ENCODE measurements at regions not wholly inside any gene's neighbourhood (a gene's known extent, or its start where the extent isn't known, plus 50 kb on each side); places are given as distances from the start of the nearest gene placed in this dataset.
"Not testable (repeated sequence)": the region's sequence is repeated elsewhere in the genome, so short reads cannot be mapped to it uniquely, and the experiment has no call there.

- H3K27ac ChIP-seq, result no peak overlapping the region
- in situ Hi-C loops (cut with MboI), result no loop called here
- H3K4me1 ChIP-seq (ENCODE audit: insufficient read depth), result no peaks in the 10 kb centered on the region
- no peaks in the 10 kb centered on the region for H3F3A ChIP-seq (ENCODE audit: insufficient read depth)
- H3K9me3 ChIP-seq (ENCODE audit: low read depth), result no peaks in the 10 kb centered on the region
- no peaks in the 10 kb centered on the region for H3K36me3 ChIP-seq (ENCODE audit: low read depth)
- H3K9me2 ChIP-seq (ENCODE audit: insufficient read depth), result no peaks in the 10 kb centered on the region
- no peak overlapping the region for H3K4me2 ChIP-seq (ENCODE audit: unreplicated experiment)
- no peak overlapping the region for H2AFZ ChIP-seq
- no peaks in the 10 kb centered on the region for H3K79me2 ChIP-seq (ENCODE audit: insufficient read depth)
- 28 to 30% methylated on average over 57 of the region's 57 CpGs for WGBS, 2 experiments (ENCODE audit: low coverage in 1 of 2, low lambda C conversion rate in 2 of 2, missing lambda C conversion rate in 2 of 2)
- H3K4me3 ChIP-seq, result no peak overlapping the region
- no peak for TF ChIP-seq EZH2phosphoT487 (IDR thresholded peaks at IDR 0.05; ENCODE audit: insufficient read depth, low read depth)
- no peak for TF ChIP-seq EZH2 (IDR thresholded peaks at IDR 0.05; ENCODE audit: insufficient read depth, poor library complexity, severe bottlenecking)
- no peaks in the 10 kb centered on the region for H4K20me1 ChIP-seq (ENCODE audit: insufficient read depth)
- no peak for DNase-seq
- no peaks in the 10 kb centered on the region for H3K27me3 ChIP-seq (replicated peaks; ENCODE audit: insufficient read depth)
- H3K9ac ChIP-seq, result no peak overlapping the region
These were observed 1847.3 kb upstream of the DEFB115 start for GRCh38 chr20:29409833-29410805.

- H3K4me1 ChIP-seq (ENCODE audit: insufficient read depth), result no peaks in the 10 kb centered on the region
- H3F3A ChIP-seq (ENCODE audit: insufficient read depth), result no peaks in the 10 kb centered on the region
- no peaks in the 10 kb centered on the region for H4K20me1 ChIP-seq (ENCODE audit: insufficient read depth)
- H2AFZ ChIP-seq, result no peak overlapping the region
- no peaks in the 10 kb centered on the region for H3K9me2 ChIP-seq (ENCODE audit: insufficient read depth)
- 37 to 39% methylated on average over 44 of the region's 44 CpGs for WGBS, 2 experiments (ENCODE audit: low coverage in 1 of 2, low lambda C conversion rate in 2 of 2, missing lambda C conversion rate in 2 of 2)
- H3K27me3 ChIP-seq (replicated peaks; ENCODE audit: insufficient read depth), result no peaks in the 10 kb centered on the region
- H3K4me2 ChIP-seq (ENCODE audit: unreplicated experiment), result no peak overlapping the region
- no peaks in the 10 kb centered on the region for H3K36me3 ChIP-seq (ENCODE audit: low read depth)
- H3K4me3 ChIP-seq, result no peak overlapping the region
- H3K9me3 ChIP-seq (ENCODE audit: low read depth), result no peaks in the 10 kb centered on the region
- DNase-seq, result no peak
- H3K27ac ChIP-seq, result no peak overlapping the region
- no peak for TF ChIP-seq EZH2phosphoT487 (IDR thresholded peaks at IDR 0.05; ENCODE audit: insufficient read depth, low read depth)
- no peak for TF ChIP-seq EZH2 (IDR thresholded peaks at IDR 0.05; ENCODE audit: insufficient read depth, poor library complexity, severe bottlenecking)
- no peaks in the 10 kb centered on the region for H3K79me2 ChIP-seq (ENCODE audit: insufficient read depth)
- in situ Hi-C loops (cut with MboI), result no loop called here
- no peak overlapping the region for H3K9ac ChIP-seq
These were observed 1846.5 kb upstream of the DEFB115 start for GRCh38 chr20:29410806-29411457.

DNA sequence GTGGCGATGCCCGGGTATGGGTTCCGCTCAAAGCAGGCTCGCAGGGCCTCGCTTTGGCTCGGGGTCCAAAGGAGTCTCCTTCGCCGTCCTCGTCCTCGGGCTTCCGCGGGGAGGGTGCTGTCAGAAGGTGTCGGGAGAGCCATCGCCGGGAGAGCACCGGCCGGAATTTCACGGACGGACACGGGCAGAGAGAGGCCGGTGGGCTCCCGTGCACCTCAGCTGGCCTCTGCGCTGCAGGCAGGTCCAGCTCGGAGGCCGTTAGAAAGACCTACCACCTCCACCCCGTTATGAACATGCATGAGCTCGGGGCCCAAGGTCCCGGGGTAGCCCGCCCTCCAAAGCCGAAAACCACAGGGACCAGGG lies 1846.0 kb upstream of the DEFB115 start:
- H3K36me3 ChIP-seq (ENCODE audit: low read depth); H3K9me2 ChIP-seq (ENCODE audit: insufficient read depth); in situ Hi-C loops (cut with MboI); H3K4me3 ChIP-seq; H3K9me3 ChIP-seq (ENCODE audit: low read depth); H3K4me2 ChIP-seq (ENCODE audit: unreplicated experiment); H3K4me1 ChIP-seq (ENCODE audit: insufficient read depth); H3K79me2 ChIP-seq (ENCODE audit: insufficient read depth); H4K20me1 ChIP-seq (ENCODE audit: insufficient read depth); H3K27ac ChIP-seq; H2AFZ ChIP-seq; H3K27me3 ChIP-seq (replicated peaks; ENCODE audit: insufficient read depth); H3K9ac ChIP-seq; DNase-seq; H3F3A ChIP-seq (ENCODE audit: insufficient read depth): not testable (repeated sequence)
- WGBS, 2 experiments (ENCODE audit: low coverage in 1 of 2, low lambda C conversion rate in 2 of 2, missing lambda C conversion rate in 2 of 2), result 44 to 45% methylated on average over 30 of the region's 30 CpGs

DNA sequence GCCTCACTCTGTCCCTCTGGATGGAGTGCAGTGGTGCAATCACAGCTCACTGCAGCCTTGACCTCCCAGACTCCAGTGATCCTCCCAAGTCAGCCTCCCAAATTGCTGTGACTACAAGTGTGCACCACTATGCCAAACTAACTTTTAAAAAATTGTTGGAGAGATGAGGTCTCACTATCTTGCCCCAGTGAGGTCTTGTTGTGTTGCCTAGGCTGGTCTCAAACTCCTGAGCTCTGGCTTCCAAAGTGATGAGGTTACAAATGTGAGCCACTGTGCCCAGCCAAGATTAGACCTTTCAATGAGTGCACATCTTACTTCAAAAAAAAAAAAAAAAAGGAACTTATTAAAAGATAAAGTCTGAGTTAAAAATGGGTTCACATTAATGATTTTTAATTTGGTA lies 1838.1 kb upstream of the DEFB115 start:
- Histone ChIP-seq H3K79me2 (ENCODE audit: insufficient read depth) (no peaks in the 10 kb centered on the region), H4K20me1 (ENCODE audit: insufficient read depth) (no peaks in the 10 kb centered on the region), H3K4me2 (ENCODE audit: unreplicated experiment) (no peak overlapping the region), H3K9me3 (ENCODE audit: low read depth) (no peaks in the 10 kb centered on the region), H3K27me3 (replicated peaks; ENCODE audit: insufficient read depth) (no peaks in the 10 kb centered on the region), H3K9me2 (ENCODE audit: insufficient read depth) (no peaks in the 10 kb centered on the region), H3F3A (ENCODE audit: insufficient read depth) (no peaks in the 10 kb centered on the region), H3K4me1 (ENCODE audit: insufficient read depth) (no peaks in the 10 kb centered on the region), H3K36me3 (ENCODE audit: low read depth) (no peaks in the 10 kb centered on the region), H3K27ac (no peak overlapping the region), H3K9ac (no peak overlapping the region), H3K4me3 (no peak overlapping the region), H2AFZ (no peak overlapping the region)
- in situ Hi-C loops (cut with MboI), result no loop called here
- no peak for DNase-seq
- TF ChIP-seq EZH2phosphoT487 (IDR thresholded peaks at IDR 0.05; ENCODE audit: insufficient read depth, low read depth), result no peak
- TF ChIP-seq EZH2 (IDR thresholded peaks at IDR 0.05; ENCODE audit: insufficient read depth, poor library complexity, severe bottlenecking), result no peak
